Loucy (cell line): ENCODE measurements at regions not wholly inside any gene's neighbourhood (a gene's known extent, or its start where the extent isn't known, plus 50 kb on each side); places are given as distances from the start of the nearest gene placed in this dataset.

Experiments
- H2AFZ ChIP-seq: fragments of 200-600 bp; sonication (generic); 2 replicates; pipeline ENCODE4 v1.6.0; 2016; ENCODE audit warnings: antibody characterized with exemption, mild to moderate bottlenecking, low read length, moderate library complexity
- H3F3A ChIP-seq: fragments of 200-600 bp; 2 replicates; pipeline ENCODE4 v1.6.0; 2016; ENCODE audit warnings: antibody characterized with exemption, low read depth, mild to moderate bottlenecking
- H3K27me3 ChIP-seq: fragments of 200-600 bp; sonication (generic); 2 replicates; pipeline ENCODE4 v1.6.1; 2014; ENCODE audit warnings: low read length, mild to moderate bottlenecking; ENCODE audit not compliant: insufficient read depth, poor library complexity, severe bottlenecking
- H3K36me3 ChIP-seq: fragments of 200-600 bp; sonication (generic); 2 replicates; pipeline ENCODE4 v1.6.1; 2016; ENCODE audit warnings: low read length; ENCODE audit not compliant: insufficient read depth
- H3K4me1 ChIP-seq: fragments of 200-600 bp; sonication (generic); 2 replicates; pipeline ENCODE4 v1.5.1; 2014; ENCODE audit warnings: low read length, mild to moderate bottlenecking; ENCODE audit not compliant: insufficient read depth, poor library complexity, severe bottlenecking
- H3K4me2 ChIP-seq: fragments of 200-600 bp; sonication (generic); 2 replicates; pipeline ENCODE4 v1.6.0; 2014; ENCODE audit warnings: antibody characterized with exemption, low read length, low read depth, mild to moderate bottlenecking; ENCODE audit not compliant: poor library complexity, severe bottlenecking
- H3K4me3 ChIP-seq: fragments of 200-600 bp; sonication (generic); 2 replicates; pipeline ENCODE4 v1.5.1; 2014; ENCODE audit warnings: low read length, mild to moderate bottlenecking, mixed read lengths; ENCODE audit not compliant: poor library complexity, severe bottlenecking
- H3K79me2 ChIP-seq: fragments of 200-600 bp; sonication (generic); 2 replicates; pipeline ENCODE4 v1.6.1; 2014; ENCODE audit warnings: low read length; ENCODE audit not compliant: insufficient read depth
- H3K9ac ChIP-seq: fragments of 200-600 bp; sonication (generic); 2 replicates; pipeline ENCODE4 v1.6.0; 2014; ENCODE audit warnings: mild to moderate bottlenecking, low read depth, low read length, moderate library complexity; ENCODE audit not compliant: poor library complexity, severe bottlenecking
- H3K9me2 ChIP-seq: fragments of 200-600 bp; sonication (generic); replicated peaks from 2 replicates; pipeline ENCODE4 v1.6.1; 2016; ENCODE audit warnings: low read depth, low read length, mixed read lengths
- H3K9me3 ChIP-seq: fragments of 200-600 bp; sonication (generic); 2 replicates; pipeline ENCODE4 v1.6.1; 2014; ENCODE audit warnings: mild to moderate bottlenecking, antibody characterized with exemption, low read length, low read depth; ENCODE audit not compliant: insufficient read depth
- H4K20me1 ChIP-seq: fragments of 200-600 bp; sonication (generic); 2 replicates; pipeline ENCODE4 v1.6.0; 2014; ENCODE audit warnings: antibody characterized with exemption, low read length, mild to moderate bottlenecking; ENCODE audit not compliant: insufficient read depth, poor library complexity, severe bottlenecking
- EZH2phosphoT487 ChIP-seq: fragments of 200-600 bp; IDR thresholded peaks from 2 replicates; pipeline ENCODE4 v1.6.1; 2018; ENCODE audit warnings: antibody characterized with exemption, mild to moderate bottlenecking, moderate library complexity, borderline replicate concordance
- TF ChIP-seq, protein P1 (sequence below): fragments of 200-600 bp; sonication (generic); conservative IDR thresholded peaks from 2 replicates; pipeline ENCODE4 v1.5.1; 2014; ENCODE audit warnings: mild to moderate bottlenecking, antibody characterized with exemption, low read length

DNA sequence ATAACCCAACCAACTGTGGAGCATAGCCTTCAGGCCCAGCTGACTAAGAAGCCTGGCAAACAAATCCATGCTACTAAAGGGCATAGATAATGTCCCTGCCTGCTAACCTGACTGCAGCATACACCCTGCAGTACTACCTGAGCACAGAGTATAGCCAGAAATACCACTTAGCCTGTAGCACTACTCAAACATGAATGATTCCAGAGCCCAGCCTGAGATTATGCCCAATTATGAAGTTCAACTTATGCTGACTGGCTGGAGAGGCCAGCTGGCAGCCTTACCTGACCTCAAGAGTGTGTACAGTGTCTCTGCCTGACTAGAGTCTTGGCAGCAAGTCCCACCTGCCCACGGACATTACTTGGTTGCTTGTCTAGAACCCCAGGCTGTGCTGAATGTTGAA is 1265.3 kb downstream of the CDH11 start:
- TF ChIP-seq, protein P1, sequence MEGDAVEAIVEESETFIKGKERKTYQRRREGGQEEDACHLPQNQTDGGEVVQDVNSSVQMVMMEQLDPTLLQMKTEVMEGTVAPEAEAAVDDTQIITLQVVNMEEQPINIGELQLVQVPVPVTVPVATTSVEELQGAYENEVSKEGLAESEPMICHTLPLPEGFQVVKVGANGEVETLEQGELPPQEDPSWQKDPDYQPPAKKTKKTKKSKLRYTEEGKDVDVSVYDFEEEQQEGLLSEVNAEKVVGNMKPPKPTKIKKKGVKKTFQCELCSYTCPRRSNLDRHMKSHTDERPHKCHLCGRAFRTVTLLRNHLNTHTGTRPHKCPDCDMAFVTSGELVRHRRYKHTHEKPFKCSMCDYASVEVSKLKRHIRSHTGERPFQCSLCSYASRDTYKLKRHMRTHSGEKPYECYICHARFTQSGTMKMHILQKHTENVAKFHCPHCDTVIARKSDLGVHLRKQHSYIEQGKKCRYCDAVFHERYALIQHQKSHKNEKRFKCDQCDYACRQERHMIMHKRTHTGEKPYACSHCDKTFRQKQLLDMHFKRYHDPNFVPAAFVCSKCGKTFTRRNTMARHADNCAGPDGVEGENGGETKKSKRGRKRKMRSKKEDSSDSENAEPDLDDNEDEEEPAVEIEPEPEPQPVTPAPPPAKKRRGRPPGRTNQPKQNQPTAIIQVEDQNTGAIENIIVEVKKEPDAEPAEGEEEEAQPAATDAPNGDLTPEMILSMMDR: no peak
- TF ChIP-seq EZH2phosphoT487: no peak
- Histone ChIP-seq H3F3A (no peaks in the 10 kb centered on the region), H3K9ac (no peak overlapping the region), H3K4me1 (no peaks in the 10 kb centered on the region), H3K27me3 (no peaks in the 10 kb centered on the region), H2AFZ (no peak overlapping the region), H4K20me1 (no peaks in the 10 kb centered on the region), H3K9me3 (no peaks in the 10 kb centered on the region), H3K9me2 (no peaks in the 10 kb centered on the region), H3K79me2 (no peaks in the 10 kb centered on the region), H3K4me3 (no peak overlapping the region), H3K4me2 (no peak overlapping the region), H3K36me3 (no peaks in the 10 kb centered on the region)

DNA sequence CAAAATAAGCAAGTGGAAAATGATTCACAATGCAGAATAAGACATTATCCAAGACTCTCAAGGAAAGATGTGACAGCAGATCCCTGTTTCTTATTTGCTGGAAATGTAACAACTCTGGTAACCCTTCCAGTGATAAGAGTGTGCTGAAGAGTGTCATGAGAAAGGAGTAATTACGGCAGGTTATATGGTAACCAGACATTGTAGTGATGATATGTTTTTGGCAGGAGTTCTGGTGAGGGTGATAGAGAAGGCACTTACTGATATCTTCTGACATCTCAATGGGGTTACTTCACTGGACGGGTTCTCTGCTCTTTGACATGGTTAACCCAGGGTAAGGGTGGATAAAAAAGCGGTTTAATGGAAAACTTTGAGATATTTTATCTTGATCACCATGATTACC is 1270.9 kb downstream of the CDH11 start:
- H3K27me3 ChIP-seq: no peaks in the 10 kb centered on the region
- no peaks in the 10 kb centered on the region for H3K4me1 ChIP-seq
- no peak overlapping the region for H3K4me2 ChIP-seq
- H3K9ac ChIP-seq: no peak overlapping the region
- H3K36me3 ChIP-seq: no peaks in the 10 kb centered on the region
- no peaks in the 10 kb centered on the region for H3K9me2 ChIP-seq
- TF ChIP-seq EZH2phosphoT487: no peak
- TF ChIP-seq, protein P1: no peak
- no peaks in the 10 kb centered on the region for H4K20me1 ChIP-seq
- no peaks in the 10 kb centered on the region for H3K79me2 ChIP-seq
- no peak overlapping the region for H2AFZ ChIP-seq
- no peaks in the 10 kb centered on the region for H3K9me3 ChIP-seq
- H3F3A ChIP-seq: no peaks in the 10 kb centered on the region
- H3K4me3 ChIP-seq: no peak overlapping the region

DNA sequence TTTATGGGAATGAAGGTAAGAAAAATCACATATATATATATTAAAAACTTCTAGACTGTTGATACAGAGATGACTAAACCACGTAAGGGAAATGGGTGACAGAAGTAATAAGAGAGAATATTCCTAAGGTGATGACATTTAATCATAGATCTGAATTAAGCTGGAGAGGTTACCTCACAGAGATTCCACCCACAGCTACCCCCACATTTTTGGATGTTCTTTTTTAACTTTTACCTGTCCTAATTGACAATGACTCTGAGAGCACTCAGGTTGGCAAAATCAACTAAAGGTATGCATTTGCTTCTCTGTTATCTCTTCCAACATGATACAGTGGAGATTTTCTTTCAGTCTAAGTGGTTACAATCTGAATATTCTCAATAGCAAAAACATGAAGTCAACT is 1280.6 kb downstream of the CDH11 start:
- H3K79me2 ChIP-seq: no peaks in the 10 kb centered on the region
- H3K36me3 ChIP-seq: no peaks in the 10 kb centered on the region
- H3K9me2 ChIP-seq: no peaks in the 10 kb centered on the region
- no peaks in the 10 kb centered on the region for H3K4me1 ChIP-seq
- H2AFZ ChIP-seq: no peak overlapping the region
- H3F3A ChIP-seq: no peaks in the 10 kb centered on the region
- no peak for TF ChIP-seq EZH2phosphoT487
- TF ChIP-seq, protein P1: no peak
- H3K9ac ChIP-seq: no peak overlapping the region
- no peaks in the 10 kb centered on the region for H3K27me3 ChIP-seq
- no peaks in the 10 kb centered on the region for H4K20me1 ChIP-seq
- no peaks in the 10 kb centered on the region for H3K9me3 ChIP-seq
- no peak overlapping the region for H3K4me3 ChIP-seq
- H3K4me2 ChIP-seq: no peak overlapping the region
